CD4-positive, alpha-beta T cell treated with Interleukin-17A for 4 hours (primary cell): ENCODE measurements at regions not wholly inside any gene's neighbourhood (a gene's known extent, or its start where the extent isn't known, plus 50 kb on each side); places are given as distances from the start of the nearest gene placed in this dataset.
A peak's percentile ranks its signal among the peaks of the same experiment; 100 is the strongest.
"Not testable (repeated sequence)": the region's sequence is repeated elsewhere in the genome, so short reads cannot be mapped to it uniquely, and the experiment has no call there.

Experiments used
- DNase-seq: peaks from one replicate; pipeline ENCODE4 v3.0.0-alpha.2; 2020; ENCODE audit warnings: mixed read lengths

GRCh38 chr1:229710746-229711145 lies 84.7 kb downstream of the URB2 start:
- DNase-seq, result no peak

- DNase-seq, result no peak
Observed at GRCh38 chr1:229714306-229714705, 88.3 kb downstream of the URB2 start.

- peak; percentile 35 for DNase-seq
Observed at GRCh38 chr1:229714964-229715603, 89.0 kb downstream of the URB2 start.

GRCh38 chr1:229716069-229716468 lies 90.0 kb downstream of the URB2 start:
- no peak for DNase-seq

DNA sequence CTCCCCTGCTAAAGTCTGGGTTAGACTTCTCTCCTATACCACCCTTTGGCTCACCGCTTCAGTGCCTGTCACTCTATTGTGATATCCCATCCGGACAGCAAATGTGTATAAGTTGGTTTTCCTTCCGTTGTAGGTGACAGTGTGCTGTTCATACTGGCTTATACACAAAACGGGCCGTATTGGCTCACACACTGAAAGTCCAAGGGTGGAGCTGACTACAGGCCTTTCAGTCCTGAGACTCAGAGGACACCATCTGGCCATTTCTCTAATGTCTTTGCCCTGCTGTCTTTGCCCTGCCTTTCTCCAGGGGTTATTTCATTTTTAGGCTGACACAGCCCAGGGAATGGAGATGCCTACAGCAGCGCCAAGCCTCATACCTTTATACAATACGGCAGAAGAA lies 90.7 kb downstream of the URB2 start:
- DNase-seq, result no peak

GRCh38 chr1:229717786-229718576 lies 91.9 kb downstream of the URB2 start:
- no peak for DNase-seq

DNA sequence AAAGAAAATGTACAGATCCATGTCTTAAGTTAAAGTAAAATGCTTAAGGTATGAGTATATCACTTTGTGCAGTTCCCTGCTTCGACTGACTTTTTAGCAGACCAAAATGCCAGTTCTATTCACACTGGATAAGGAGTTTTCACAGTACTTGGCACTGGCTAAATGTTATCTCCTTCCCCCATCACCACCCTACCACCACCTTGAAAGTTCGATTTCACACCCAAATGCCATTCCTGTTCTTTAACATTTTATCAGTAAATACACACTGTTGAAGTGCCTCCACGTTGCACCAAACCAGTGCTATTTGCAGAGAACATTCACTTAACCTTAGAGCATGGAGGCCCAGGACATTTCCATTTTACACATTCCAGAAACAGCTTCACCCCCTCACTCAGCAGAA lies 100.0 kb downstream of the URB2 start:
- no peak for DNase-seq

DNA sequence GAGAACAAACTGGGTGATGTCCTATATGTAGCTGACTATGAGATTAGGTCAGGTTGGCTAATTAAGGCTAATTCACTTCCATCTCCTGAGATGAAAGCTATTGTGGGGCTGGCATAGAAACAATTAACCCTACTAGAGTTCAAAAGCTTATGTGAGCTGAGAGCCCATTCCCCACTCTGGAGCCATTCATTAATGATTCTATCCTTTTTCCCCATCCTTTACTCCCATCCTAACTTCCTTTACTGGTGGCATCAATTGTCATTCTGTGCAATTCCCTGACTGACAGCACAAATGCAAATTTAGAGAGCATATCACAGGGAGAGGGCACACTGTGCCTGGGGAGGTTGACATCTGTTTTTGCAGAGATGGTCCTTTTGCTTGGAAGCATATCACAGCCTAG lies 103.9 kb downstream of the URB2 start:
- no peak for DNase-seq

GRCh38 chr1:229730573-229730972 lies 104.5 kb downstream of the URB2 start:
- DNase-seq, result no peak

GRCh38 chr1:229732061-229732460 lies 106.0 kb downstream of the URB2 start:
- DNase-seq, result no peak

GRCh38 chr1:229736376-229736775 lies 110.3 kb downstream of the URB2 start:
- no peak for DNase-seq

- not testable (repeated sequence) for DNase-seq
Observed at GRCh38 chr1:229742614-229743013, 116.6 kb downstream of the URB2 start.

- no peak for DNase-seq
Observed at GRCh38 chr1:229749992-229750391, 123.9 kb downstream of the URB2 start.

DNA sequence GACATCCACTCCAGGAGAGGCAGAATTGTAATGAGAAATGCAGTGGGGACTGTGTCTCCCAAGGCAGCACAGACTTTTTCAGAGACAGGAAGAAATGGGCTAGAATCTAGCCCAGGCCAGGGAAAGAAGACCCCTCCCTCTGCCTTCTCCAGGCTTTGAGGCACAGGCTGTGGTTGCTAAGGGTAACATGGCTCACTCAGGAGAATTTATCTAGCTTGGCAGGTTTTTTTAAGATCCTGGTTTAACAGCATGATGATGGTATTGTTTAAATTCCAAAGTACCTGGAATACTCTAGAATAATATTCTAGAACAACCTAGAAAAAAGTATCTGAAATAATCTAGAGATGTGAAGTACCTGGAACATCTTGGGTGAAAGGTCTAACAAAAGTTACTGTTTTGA lies 125.6 kb downstream of the URB2 start:
- DNase-seq, result no peak

GRCh38 chr1:229752679-229753078 lies 126.6 kb downstream of the URB2 start:
- DNase-seq, result no peak

DNA sequence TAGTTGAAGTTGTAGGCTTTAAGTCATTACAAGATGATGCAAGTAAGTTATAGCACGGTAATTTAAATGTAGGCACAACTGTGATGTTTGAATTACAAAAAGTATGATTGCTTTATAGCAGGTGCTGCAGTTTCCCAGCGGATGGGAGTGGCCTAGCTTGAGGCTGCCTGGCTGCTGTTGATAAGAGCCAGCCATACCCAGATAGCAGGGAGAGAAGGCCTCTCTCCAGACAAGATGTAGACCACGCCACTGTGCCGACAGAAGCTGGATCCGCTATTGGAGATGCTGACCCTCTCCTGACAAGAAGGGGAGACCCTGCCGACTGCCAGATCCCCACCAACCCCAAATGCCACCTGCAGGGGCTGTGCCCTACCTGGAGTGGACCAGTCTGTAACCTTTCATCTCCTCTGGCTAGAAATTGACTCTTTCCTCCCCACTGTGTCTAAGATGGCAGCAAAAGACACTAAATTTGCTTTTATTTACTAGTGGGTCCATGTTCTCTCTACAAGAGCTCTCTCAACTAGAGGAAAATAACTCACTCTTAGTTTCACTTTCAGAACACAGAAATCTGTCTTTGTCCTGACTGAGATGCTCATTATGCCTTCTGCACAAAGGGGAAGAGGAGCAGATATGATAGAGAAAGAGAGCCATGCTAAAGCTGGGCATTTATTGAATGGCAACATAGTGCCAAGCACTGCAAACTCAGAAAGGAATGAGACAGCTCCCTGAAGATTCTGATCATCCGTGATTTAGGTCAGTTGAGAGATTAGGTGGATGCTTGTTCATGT lies 127.9 kb downstream of the URB2 start:
- DNase-seq, result peak; percentile 22

- DNase-seq, result no peak
Observed at GRCh38 chr1:229756666-229757065, 130.6 kb downstream of the URB2 start.

GRCh38 chr1:229757226-229757625 lies 131.2 kb downstream of the URB2 start:
- DNase-seq, result no peak

DNA sequence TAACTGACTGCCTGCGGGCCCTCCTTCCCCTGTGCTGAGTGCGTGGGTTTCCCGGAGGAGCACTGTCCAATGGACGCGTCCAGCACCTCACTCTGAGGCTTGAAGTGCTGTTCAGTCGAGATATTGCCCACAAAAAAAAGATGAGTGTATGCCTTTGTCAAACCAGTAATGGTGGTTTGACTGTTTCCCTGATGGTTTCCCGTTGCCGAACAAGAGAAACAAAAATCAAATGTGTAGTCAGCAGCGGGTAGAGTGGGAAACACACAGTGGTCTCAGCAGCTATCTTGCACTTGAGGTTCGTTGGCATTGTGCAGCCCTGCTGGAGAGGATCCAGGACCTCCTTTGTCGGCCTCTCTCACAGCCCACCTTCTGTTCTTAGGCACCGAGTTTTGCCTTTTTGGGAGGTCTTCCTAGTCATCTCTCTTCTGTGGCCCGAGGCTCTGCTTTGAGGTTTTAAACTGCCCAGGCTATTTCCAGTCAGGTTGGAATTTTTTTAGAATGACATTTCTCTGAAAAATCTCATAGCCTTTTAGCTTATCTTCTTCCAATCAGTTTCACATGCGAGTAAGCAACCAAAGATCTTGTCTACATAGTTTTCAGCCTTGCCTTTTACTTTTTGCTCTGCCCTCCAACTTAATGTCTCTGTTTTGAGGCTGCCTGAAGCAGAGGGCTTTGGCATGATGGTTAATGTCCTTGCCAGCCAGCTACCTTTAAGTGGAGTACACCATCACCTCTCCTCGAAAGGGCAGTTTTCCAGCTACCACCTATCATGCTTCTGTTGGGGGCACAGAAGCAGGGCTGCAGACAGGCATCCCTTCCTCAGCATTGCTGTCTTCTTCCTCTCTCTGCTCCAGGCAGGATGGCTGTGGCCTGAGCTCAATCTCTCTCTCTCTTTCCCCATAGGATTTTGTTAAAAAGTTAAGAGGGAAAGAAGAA lies 132.3 kb downstream of the URB2 start:
- no peak for DNase-seq

DNA sequence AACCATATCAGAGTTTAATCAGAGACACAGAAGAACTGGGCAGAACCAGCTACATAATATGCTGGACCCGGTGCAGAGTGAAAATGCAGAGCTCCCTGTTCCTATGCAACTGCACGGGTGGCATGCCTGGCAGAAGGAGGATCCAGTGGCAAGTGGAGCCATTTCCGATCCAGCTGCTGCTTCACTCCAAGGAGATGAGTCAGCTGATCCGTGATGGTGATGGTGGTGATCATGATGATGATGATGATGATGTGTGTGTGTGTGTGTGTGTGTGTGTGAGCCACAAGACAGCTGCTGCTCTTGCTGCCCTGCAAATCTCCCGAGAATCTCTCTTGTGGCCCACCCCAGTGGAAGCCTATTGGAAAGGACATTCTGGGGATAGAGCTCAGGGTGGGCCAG lies 133.0 kb downstream of the URB2 start:
- DNase-seq, result no peak

GRCh38 chr1:229759586-229759985 lies 133.5 kb downstream of the URB2 start:
- DNase-seq, result no peak

GRCh38 chr1:229760478-229760996 lies 134.5 kb downstream of the URB2 start:
- DNase-seq, result no peak
